ENCODE measurements at regions not wholly inside any gene's neighbourhood (a gene's known extent, or its start where the extent isn't known, plus 50 kb on each side); places are given as distances from the start of the nearest gene placed in this dataset.

- no peak for DNase-seq
Measured at GRCh38 chr3:106809041-106809440, 568.2 kb upstream of the CCDC54 start.

GRCh38 chr3:106809623-106810299, 567.5 kb upstream of the CCDC54 start:
- DNase-seq: no peak

GRCh38 chr3:106810300-106810875, 566.9 kb upstream of the CCDC54 start:
- DNase-seq: no peak

- DNase-seq: no peak
Measured at GRCh38 chr3:106811376-106811775, 565.9 kb upstream of the CCDC54 start.

GRCh38 chr3:106813742-106814141, 563.5 kb upstream of the CCDC54 start:
- no peak for DNase-seq

GRCh38 chr3:106814231-106814630, 563.0 kb upstream of the CCDC54 start:
- no peak for DNase-seq

GRCh38 chr3:106816838-106817237, 560.4 kb upstream of the CCDC54 start:
- no peak for DNase-seq

- no peak for DNase-seq
Measured at GRCh38 chr3:106817706-106818105, 559.5 kb upstream of the CCDC54 start.

- DNase-seq: no peak
Measured at GRCh38 chr3:106819440-106819839, 557.8 kb upstream of the CCDC54 start.

GRCh38 chr3:106820726-106821362, 556.4 kb upstream of the CCDC54 start:
- no peak for DNase-seq

- no peak for DNase-seq
Measured at GRCh38 chr3:106821801-106822200, 555.4 kb upstream of the CCDC54 start.

GRCh38 chr3:106822204-106822603, 555.0 kb upstream of the CCDC54 start:
- no peak for DNase-seq

GRCh38 chr3:106823701-106824100, 553.5 kb upstream of the CCDC54 start:
- no peak for DNase-seq

- DNase-seq: no peak
Measured at GRCh38 chr3:106824856-106825255, 552.4 kb upstream of the CCDC54 start.

GRCh38 chr3:106825962-106826605, 551.2 kb upstream of the CCDC54 start:
- no peak for DNase-seq

GRCh38 chr3:106826791-106827311, 550.4 kb upstream of the CCDC54 start:
- DNase-seq: no peak

- no peak for DNase-seq
Measured at GRCh38 chr3:106827515-106828213, 549.6 kb upstream of the CCDC54 start.

GRCh38 chr3:106829206-106829605, 548.0 kb upstream of the CCDC54 start:
- no peak for DNase-seq

GRCh38 chr3:106830334-106830733, 546.9 kb upstream of the CCDC54 start:
- DNase-seq: no peak

GRCh38 chr3:106836906-106837305, 540.3 kb upstream of the CCDC54 start:
- DNase-seq: no peak

- no peak for DNase-seq
Measured at GRCh38 chr3:106837616-106838015, 539.6 kb upstream of the CCDC54 start.

- no peak for DNase-seq
Measured at GRCh38 chr3:106839576-106840280, 537.5 kb upstream of the CCDC54 start.
